AG04450 (cell line): ENCODE measurements at regions not wholly inside any gene's neighbourhood (a gene's known extent, or its start where the extent isn't known, plus 50 kb on each side); places are given as distances from the start of the nearest gene placed in this dataset.

Experiments
- CTCF ChIA-PET: fragments of 300-600, 350-600 bp; formaldehyde crosslinking; extraction: SDS; loops from one replicate; lab custom pipeline; 2022; ENCODE audit warnings: antibody characterized with exemption, inconsistent platforms; lab: Charles Lee
- POLR2A ChIA-PET: fragments of 350-600 bp; formaldehyde crosslinking; extraction: SDS; loops from one replicate; lab custom pipeline; 2021; ENCODE audit warnings: antibody characterized with exemption, inconsistent platforms; lab: Yijun Ruan, JAX
- DNase-seq: peaks from one replicate; pipeline ENCODE4 v3.0.0-alpha.2; 2011; ENCODE audit warnings: low read depth, low spot score
- H3K27ac ChIP-seq: one replicate; pipeline ENCODE4 v1.5.1; 2012; ENCODE audit warnings: low read depth, low read length, control low read depth
- H3K27me3 ChIP-seq: one replicate; pipeline ENCODE4 v1.6.0; 2012; ENCODE audit warnings: low read length; ENCODE audit not compliant: control insufficient read depth, insufficient read depth
- H3K4me3 ChIP-seq: 2 replicates; pipeline ENCODE4 v1.5.1; 2011; ENCODE audit warnings: mild to moderate bottlenecking, low read depth, low read length, control low read depth
- H3K9me3 ChIP-seq: 2 replicates; pipeline ENCODE4 v1.5.1; 2012; ENCODE audit warnings: low read length; ENCODE audit not compliant: control insufficient read depth, insufficient read depth
- TF ChIP-seq, protein P1 (sequence below): IDR thresholded peaks from 2 replicates; pipeline ENCODE4 v1.5.1; 2011; ENCODE audit warnings: low read depth, low read length, control low read depth, inconsistent platforms

DNA sequence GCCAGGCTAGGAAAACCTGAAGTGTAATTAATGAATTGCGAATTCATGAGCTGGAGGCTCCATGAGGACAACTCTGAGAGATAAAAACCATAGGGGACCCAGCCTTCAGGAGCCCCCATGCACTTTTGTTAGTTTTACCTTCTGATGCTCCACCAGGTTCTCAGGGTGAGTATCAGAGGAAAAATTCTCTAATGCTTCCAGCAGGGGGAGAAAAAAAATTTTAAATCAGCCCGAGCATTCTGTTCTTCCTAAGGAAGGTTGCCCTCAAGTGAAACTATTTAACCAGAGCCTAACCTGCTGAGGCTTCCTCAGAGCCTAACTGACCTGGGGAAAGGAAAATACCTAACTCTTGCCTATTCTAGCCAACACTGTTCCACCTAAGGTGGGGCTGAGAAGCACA is 552.6 kb downstream of the PPARGC1A start:
- Histone ChIP-seq H3K4me3 (no peak overlapping the region), H3K9me3 (no peaks in the 10 kb centered on the region), H3K27me3 (no peaks in the 10 kb centered on the region), H3K27ac (no peak overlapping the region)
- no peak for DNase-seq
- POLR2A ChIA-PET: no interaction called here
- TF ChIP-seq, protein P1, sequence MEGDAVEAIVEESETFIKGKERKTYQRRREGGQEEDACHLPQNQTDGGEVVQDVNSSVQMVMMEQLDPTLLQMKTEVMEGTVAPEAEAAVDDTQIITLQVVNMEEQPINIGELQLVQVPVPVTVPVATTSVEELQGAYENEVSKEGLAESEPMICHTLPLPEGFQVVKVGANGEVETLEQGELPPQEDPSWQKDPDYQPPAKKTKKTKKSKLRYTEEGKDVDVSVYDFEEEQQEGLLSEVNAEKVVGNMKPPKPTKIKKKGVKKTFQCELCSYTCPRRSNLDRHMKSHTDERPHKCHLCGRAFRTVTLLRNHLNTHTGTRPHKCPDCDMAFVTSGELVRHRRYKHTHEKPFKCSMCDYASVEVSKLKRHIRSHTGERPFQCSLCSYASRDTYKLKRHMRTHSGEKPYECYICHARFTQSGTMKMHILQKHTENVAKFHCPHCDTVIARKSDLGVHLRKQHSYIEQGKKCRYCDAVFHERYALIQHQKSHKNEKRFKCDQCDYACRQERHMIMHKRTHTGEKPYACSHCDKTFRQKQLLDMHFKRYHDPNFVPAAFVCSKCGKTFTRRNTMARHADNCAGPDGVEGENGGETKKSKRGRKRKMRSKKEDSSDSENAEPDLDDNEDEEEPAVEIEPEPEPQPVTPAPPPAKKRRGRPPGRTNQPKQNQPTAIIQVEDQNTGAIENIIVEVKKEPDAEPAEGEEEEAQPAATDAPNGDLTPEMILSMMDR: peak; percentile 25; the same call in 1 of the 2 replicates
- CTCF ChIA-PET: no interaction called here

DNA sequence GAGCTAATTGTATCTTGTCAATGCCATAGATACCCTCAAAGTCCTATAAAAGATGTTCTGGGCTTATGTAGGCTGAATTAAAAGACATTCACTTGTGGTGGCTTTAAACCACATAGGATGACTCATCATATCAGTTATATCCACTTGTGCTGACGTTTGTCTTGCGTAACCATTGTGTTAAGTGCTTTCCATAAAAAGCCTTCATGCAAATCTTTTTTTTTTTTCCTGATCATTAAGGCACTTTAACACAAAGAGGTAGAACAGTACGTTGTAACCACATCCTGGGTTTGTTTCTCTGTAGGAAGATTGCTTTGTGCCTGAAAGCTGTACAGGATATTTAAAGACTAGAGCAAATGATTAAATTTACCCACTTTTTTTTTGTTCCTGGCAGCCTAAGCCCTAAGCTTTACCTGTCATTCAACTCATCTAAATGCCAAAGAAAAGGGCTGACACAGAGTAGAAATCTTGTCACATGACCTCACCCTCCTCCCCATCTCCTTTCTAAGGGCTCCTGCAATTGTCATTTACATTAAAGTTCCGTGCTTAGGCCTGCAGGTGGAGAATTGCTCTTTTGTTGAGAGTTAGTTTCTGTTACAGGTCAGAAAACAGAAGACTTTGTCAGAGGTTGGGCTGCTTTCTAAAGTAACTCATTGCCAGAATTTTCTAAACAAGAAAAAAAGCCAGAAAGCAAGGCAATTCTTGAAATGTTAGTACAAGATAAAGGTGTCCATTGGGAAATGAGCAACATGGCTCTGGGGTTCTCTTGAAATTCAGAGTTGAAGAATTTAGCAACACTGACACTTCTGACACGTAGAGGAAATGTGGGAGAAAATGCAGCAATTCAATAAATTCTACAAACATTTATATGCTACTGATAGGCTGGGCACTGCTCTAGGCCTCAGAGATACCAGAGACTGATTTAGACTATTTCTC is 555.6 kb downstream of the PPARGC1A start:
- TF ChIP-seq, protein P1: no peak
- Histone ChIP-seq H3K9me3 (no peaks in the 10 kb centered on the region), H3K27me3 (no peaks in the 10 kb centered on the region), H3K4me3 (no peak overlapping the region), H3K27ac (no peak overlapping the region)
- peak; percentile 11 for DNase-seq
- CTCF ChIA-PET: no interaction called here
- POLR2A ChIA-PET: no interaction called here

DNA sequence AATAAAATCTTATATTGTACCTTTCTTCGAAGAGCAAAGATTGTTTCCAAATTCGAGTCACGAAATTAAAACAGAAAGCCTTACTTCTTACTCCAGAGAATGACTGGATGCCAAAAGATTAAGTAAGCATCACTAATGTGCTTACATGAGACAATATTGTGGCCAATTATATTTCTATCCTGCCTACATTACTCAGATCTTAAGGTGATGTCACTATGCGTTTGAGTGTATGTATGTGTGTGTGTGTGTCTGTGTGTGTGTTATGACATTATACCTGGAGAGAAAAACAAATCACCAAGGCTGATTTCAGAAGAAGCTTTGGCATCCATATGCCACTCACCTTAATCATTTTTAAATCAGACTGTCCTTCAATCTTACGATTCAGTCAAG is 556.3 kb downstream of the PPARGC1A start:
- CTCF ChIA-PET: no interaction called here
- TF ChIP-seq, protein P1: no peak

DNA sequence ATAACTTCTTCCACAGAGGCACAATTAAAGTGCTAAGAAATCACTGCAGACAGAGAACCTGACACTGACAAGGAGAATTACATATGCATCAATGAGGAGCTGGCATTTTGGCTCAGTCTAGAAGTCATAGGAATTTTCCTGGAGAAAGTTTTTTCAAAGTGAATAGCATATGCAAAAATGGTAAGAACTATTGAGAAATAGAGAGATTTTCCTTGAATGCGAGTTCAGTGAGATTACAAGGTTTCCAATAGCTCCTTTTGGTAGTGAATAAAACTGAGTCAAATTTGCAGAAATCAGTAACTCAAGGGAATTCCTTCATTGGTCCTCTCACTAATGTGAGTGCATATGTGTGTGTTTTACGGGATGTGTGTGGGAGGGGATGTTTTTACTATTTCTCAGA is 557.5 kb downstream of the PPARGC1A start:
- no peak for DNase-seq
- ChIA-PET POLR2A (no interaction called here), CTCF (no interaction called here)
- no peak overlapping the region for H3K4me3 ChIP-seq
- TF ChIP-seq, protein P1: no peak
- no peaks in the 10 kb centered on the region for H3K27me3 ChIP-seq
- no peak overlapping the region for H3K27ac ChIP-seq
- no peaks in the 10 kb centered on the region for H3K9me3 ChIP-seq

More for the DNA sequence above, 556.3 kb downstream of the PPARGC1A start:
- POLR2A ChIA-PET: no interaction called here
- no peak for DNase-seq
- no peaks in the 10 kb centered on the region for H3K9me3 ChIP-seq
- H3K27ac ChIP-seq: no peak overlapping the region
- H3K4me3 ChIP-seq: no peak overlapping the region
- no peaks in the 10 kb centered on the region for H3K27me3 ChIP-seq

DNA sequence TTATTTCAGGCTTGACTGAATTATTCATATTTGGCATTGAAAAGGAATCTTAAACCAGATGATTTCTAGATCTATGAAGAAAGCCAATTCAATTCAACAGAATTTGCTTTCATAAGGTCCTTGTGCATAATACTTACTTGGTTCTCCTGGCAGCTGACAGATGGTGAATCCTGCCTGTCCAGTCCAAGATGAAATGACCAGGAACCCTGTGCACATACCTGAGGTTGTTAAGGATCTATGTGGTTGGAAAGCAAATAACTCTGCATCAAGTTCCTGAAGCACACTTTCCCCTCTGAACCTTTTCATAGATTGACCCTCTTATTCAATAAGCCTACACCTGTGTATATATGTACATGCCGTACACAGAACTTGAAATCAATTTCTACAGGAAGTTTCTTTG is 562.7 kb downstream of the PPARGC1A start:
- no peak overlapping the region for H3K27ac ChIP-seq
- DNase-seq: no peak
- H3K9me3 ChIP-seq: no peaks in the 10 kb centered on the region
- TF ChIP-seq, protein P1: no peak
- no peak overlapping the region for H3K4me3 ChIP-seq
- CTCF ChIA-PET: no interaction called here
- POLR2A ChIA-PET: no interaction called here
- H3K27me3 ChIP-seq: no peaks in the 10 kb centered on the region
